ENCODE measurements at regions not wholly inside any gene's neighbourhood (a gene's known extent, or its start where the extent isn't known, plus 50 kb on each side); places are given as distances from the start of the nearest gene placed in this dataset.

DNA sequence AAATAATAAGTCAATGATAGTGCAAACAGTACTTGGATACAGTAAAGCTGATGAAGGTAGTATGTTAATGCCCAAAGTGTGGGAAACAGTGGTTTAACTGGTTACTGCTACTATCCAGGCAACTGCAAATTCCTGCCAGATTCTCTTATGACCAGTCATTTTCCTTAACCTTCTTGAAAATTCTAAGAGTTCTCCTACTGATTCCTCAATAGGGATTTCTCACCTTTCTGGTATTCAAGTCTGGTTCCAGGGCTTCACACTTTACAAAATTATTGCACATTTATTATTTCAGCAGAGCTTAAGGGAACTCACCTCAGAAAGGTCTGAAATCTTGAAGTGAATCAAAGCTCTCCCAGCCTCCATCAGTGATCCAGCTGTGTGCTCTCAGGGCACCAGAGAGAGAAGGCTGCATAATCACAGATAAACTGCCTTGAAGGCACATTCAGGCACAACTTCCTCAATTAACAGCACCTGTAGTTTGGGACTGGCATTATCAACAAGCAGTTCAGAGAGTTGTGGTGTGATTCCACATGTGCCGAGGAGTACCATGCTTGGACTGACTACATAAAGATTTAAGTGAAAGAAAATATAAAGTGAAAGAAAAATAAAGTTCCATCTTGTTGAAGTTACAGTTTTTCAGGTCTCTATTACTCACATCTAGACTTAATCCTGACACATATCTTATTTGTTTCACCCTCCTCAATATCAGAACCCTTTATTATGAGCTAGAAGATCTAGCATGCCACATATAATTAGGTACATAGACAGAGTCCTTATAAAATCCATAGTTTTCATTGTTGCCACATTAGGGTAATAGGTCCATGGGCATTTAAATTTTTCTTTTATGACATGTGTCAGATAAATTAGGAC, 59.5 kb upstream of the TIPARP start:
- DNase-seq (ENCODE audit: low read depth in 2 of 2): peak; percentile 36 to 68
- TF ChIP-seq, protein P1, sequence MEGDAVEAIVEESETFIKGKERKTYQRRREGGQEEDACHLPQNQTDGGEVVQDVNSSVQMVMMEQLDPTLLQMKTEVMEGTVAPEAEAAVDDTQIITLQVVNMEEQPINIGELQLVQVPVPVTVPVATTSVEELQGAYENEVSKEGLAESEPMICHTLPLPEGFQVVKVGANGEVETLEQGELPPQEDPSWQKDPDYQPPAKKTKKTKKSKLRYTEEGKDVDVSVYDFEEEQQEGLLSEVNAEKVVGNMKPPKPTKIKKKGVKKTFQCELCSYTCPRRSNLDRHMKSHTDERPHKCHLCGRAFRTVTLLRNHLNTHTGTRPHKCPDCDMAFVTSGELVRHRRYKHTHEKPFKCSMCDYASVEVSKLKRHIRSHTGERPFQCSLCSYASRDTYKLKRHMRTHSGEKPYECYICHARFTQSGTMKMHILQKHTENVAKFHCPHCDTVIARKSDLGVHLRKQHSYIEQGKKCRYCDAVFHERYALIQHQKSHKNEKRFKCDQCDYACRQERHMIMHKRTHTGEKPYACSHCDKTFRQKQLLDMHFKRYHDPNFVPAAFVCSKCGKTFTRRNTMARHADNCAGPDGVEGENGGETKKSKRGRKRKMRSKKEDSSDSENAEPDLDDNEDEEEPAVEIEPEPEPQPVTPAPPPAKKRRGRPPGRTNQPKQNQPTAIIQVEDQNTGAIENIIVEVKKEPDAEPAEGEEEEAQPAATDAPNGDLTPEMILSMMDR (IDR thresholded peaks at IDR 0.05; ENCODE audit: low read depth, low read length): no peak
- H3K4me3 ChIP-seq (replicated peaks in 1 of 2; ENCODE audit: low read depth in 2 of 2, low read length in 2 of 2): no peak overlapping the region

DNA sequence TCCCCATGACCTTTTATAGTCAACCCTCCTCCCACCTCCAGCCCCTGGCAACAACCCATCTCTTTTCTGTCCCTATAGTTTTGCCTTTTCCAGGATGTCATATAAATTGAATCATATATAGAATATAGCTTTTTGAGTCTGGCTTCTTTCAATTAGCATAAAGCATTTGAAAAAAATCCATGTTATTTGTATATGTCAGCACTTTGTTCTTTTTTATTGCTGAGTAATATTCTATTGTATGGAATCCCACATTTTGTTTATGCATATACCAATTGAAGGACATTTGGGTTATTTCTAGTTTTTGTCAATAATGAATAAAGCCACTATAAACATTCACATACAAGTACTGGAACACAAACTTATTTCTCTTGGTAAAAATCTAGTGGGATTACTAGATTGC, 58.0 kb upstream of the SSR3 start:
- TF ChIP-seq, protein P1 (IDR thresholded peaks at IDR 0.05; ENCODE audit: low read depth, low read length): no peak
- no peak for DNase-seq (ENCODE audit: low read depth in 2 of 2)

GRCh38 chr3:156611870-156612494, 57.1 kb upstream of the SSR3 start:
- TF ChIP-seq, protein P1 (IDR thresholded peaks at IDR 0.05; ENCODE audit: low read depth, low read length): no peak

More for the DNA sequence above, 58.0 kb upstream of the SSR3 start:
- no peak overlapping the region for H3K4me3 ChIP-seq (replicated peaks in 1 of 2; ENCODE audit: low read depth in 2 of 2, low read length in 2 of 2)

DNA sequence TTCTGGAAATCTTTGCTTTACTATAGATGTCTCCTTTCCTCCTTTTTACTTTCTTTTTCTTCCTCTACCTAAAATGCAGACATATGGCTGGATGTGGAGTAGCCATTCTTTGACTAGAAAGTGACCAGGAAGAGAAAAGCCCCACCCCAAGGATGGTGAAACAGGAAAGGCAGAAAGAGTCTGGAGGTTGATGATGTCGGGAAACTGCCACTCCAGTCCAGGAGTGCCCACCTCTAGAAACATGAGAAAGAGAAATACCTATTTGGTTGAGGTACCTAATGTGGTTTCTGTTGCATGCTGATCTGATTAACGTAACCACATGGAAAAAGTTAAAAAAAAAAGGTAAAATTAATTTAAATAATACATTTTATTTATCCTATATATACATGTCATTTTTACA, 55.2 kb upstream of the SSR3 start:
- DNase-seq (ENCODE audit: low read depth in 2 of 2): no peak
- TF ChIP-seq, protein P1 (IDR thresholded peaks at IDR 0.05; ENCODE audit: low read depth, low read length): no peak
- no peak overlapping the region for H3K4me3 ChIP-seq (replicated peaks in 1 of 2; ENCODE audit: low read depth in 2 of 2, low read length in 2 of 2)

More at GRCh38 chr3:156611870-156612494, 57.1 kb upstream of the SSR3 start:
- no peak for DNase-seq (ENCODE audit: low read depth in 2 of 2)
- H3K4me3 ChIP-seq (replicated peaks in 1 of 2; ENCODE audit: low read depth in 2 of 2, low read length in 2 of 2): no peak overlapping the region

DNA sequence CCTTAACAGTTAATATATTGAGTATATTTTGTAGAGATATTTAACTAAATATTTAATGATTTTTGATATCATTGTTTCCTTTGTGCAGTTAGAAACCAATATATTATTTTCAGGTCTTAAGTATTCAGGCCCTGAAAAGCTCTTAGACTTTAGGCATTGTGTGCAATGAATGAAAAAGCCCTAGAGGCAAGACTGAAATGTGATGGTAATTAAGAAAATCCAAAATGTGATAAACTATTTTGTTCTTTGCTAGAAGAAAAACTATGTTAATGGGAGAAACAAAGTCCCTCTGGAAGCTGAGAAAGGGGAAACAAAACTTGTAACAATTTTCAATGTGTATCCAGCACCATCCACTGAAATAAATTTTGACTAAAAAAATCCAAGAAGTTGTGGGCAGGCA, 54.6 kb upstream of the SSR3 start:
- H3K4me3 ChIP-seq (replicated peaks in 1 of 2; ENCODE audit: low read depth in 2 of 2, low read length in 2 of 2): no peak overlapping the region
- DNase-seq (ENCODE audit: low read depth in 2 of 2): no peak
- TF ChIP-seq, protein P1 (IDR thresholded peaks at IDR 0.05; ENCODE audit: low read depth, low read length): no peak

GRCh38 chr3:156608601-156609514, 53.9 kb upstream of the SSR3 start:
- no peak for DNase-seq (ENCODE audit: low read depth in 2 of 2)
- TF ChIP-seq, protein P1 (IDR thresholded peaks at IDR 0.05; ENCODE audit: low read depth, low read length): no peak
- no peak overlapping the region for H3K4me3 ChIP-seq (replicated peaks in 1 of 2; ENCODE audit: low read depth in 2 of 2, low read length in 2 of 2)
